Lower leg skin (tissue), 3 donors: ENCODE measurements at regions not wholly inside any gene's neighbourhood (a gene's known extent, or its start where the extent isn't known, plus 50 kb on each side); places are given as distances from the start of the nearest gene placed in this dataset.

Experiments
- CTCF ChIP-seq, 3 donors: fragments of 450-650 bp; IDR thresholded peaks; one replicate each; pipeline ENCODE4 v1.5.1; 2016; ENCODE audit warnings: antibody characterized with exemption in 3 of 3, mild to moderate bottlenecking in 3 of 3, moderate library complexity in 2 of 3
- POLR2A ChIP-seq, 2 donors: fragments of 450-650 bp; IDR thresholded peaks; one replicate each; pipeline ENCODE4 v1.6.1; 2016 to 2017; ENCODE audit warnings: antibody characterized with exemption in 2 of 2, mild to moderate bottlenecking in 1 of 2, moderate library complexity in 1 of 2

- TF ChIP-seq CTCF (IDR thresholded peaks at IDR 0.05) (no peak), POLR2A (IDR thresholded peaks at IDR 0.05) (no peak)
Observed at GRCh38 chr3:18704326-18704725, 279.2 kb upstream of the SATB1 start.
